Activated CD4-positive, alpha-beta T cell treated with anti-CD3 and anti-CD28 coated beads, Interleukin-2, amount 10 ng/mL, durations not matched to agents 24 days and 14 days (primary cell): ENCODE measurements at regions not wholly inside any gene's neighbourhood (a gene's known extent, or its start where the extent isn't known, plus 50 kb on each side); places are given as distances from the start of the nearest gene placed in this dataset.

Source experiments
- DNase-seq: peaks from one replicate; pipeline ENCODE4 v3.0.0; 2022
- H3K27ac Mint-ChIP-seq: one replicate; pipeline ENCODE4 v1.8.0; 2022; ENCODE audit warnings: mild to moderate bottlenecking, mixed read lengths
- H3K27me3 Mint-ChIP-seq: one replicate; pipeline ENCODE4 v1.8.0; 2022; ENCODE audit warnings: mixed read lengths
- H3K36me3 Mint-ChIP-seq: one replicate; pipeline ENCODE4 v1.8.0; 2022; ENCODE audit warnings: low read depth, mild to moderate bottlenecking, mixed read lengths
- H3K4me1 Mint-ChIP-seq: one replicate; pipeline ENCODE4 v1.8.0; 2021; ENCODE audit warnings: mixed read lengths
- H3K4me3 Mint-ChIP-seq: one replicate; pipeline ENCODE4 v1.8.0; 2022; ENCODE audit warnings: mild to moderate bottlenecking, moderate library complexity, mixed read lengths
- H3K9me3 Mint-ChIP-seq: one replicate; pipeline ENCODE4 v1.8.0; 2021; ENCODE audit warnings: mixed read lengths
- intact Hi-C: fragments of 100-400 bp; cut with micrococcal nuclease; formaldehyde crosslinking; loops from one replicate; pipeline ENCODE4 v1.15.1; 2023

DNA sequence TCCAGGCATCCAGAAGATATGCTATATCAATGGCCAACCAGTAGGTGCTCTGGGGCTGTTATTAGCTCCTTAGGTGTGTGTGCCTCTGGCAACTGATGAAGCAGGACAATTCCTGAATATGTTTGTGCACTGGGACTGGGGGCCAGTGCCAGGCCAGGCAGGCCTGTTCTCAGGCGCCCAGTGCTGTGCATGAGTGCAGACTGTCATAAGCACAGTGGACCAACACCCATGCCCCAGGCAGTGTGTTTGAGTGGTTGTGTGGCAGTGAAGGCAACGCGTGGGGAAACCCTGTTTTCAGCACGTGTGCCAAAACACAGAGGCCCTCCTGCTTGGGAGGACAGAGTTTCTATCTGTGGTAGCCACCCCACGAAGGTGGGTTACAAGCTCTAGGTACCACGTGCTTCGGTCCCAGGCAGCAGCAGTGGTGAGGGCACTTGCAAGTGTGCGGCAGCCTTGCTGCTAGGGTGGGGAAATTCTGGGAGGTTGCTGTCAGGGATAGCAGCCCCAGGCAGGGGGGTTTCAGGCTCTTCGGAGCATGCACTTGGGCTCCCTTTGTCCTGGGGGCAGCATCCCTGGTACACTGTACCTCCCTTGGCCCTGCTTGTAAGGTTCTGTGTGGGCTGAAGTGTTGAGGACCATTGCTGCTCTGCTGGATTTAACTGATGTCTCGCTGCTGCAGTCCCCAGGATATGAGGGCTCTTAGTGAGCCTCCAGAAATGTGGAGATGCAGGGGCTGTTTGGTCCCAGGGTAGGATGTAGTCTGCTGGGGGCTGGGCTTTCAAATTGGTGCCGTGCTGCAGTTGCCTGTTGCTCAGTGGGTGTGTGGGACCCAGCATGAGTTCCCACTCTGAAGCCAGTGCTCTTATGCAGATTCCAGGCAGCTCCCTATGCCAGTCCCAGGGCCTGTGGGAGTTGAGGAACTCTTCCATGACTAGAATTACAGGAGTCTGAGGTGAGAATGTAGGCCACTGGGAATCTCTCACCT is 280.9 kb downstream of the RPRM start:
- Mint-ChIP-seq H3K4me1 (no peaks in the 10 kb centered on the region), H3K9me3 (peaks cover 4% of the 10 kb centered on the region), H3K36me3 (no peaks in the 10 kb centered on the region), H3K27ac (no peak overlapping the region), H3K27me3 (no peaks in the 10 kb centered on the region), H3K4me3 (no peak overlapping the region)
- intact Hi-C loops, result no loop called here
- no peak for DNase-seq

DNA sequence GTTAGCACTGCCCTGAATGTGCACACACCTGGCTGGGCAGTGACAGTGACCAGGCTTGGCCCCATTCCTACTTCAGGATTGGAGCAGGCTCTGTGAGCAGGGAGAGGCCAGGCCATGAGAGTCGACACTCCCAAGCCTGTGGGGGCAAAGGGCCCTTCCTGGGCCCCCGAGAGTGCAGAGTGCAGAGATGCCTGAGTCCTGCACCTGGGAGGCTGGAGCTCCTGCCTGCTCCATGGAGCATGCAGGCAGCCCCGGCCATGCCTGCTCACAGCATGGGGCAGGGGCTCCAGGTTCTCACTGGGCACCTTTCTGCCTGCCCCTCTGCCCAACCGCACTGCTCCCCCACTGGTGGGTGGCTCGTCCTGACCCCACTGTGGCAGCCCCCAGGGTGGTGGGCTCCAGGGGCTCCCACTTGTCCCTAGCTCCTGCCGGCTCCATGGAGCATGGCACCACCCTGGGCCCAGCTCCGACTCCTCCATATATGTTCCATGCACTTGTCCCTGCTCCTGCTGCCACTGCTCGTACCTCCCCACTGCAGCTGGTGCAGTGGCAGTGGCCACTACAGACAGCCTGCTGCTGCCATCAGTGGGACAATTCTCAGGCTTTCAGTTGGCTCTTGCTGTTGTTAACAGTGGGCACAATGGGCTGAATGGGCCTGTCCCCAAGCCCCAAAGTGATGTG is 282.0 kb downstream of the RPRM start:
- no peaks in the 10 kb centered on the region for H3K36me3 Mint-ChIP-seq
- no peak overlapping the region for H3K27ac Mint-ChIP-seq
- no peak overlapping the region for H3K4me3 Mint-ChIP-seq
- H3K4me1 Mint-ChIP-seq, result no peaks in the 10 kb centered on the region
- no peaks in the 10 kb centered on the region for H3K27me3 Mint-ChIP-seq
- H3K9me3 Mint-ChIP-seq, result peaks cover 4% of the 10 kb centered on the region
- intact Hi-C loops, result no loop called here
- DNase-seq, result no peak

DNA sequence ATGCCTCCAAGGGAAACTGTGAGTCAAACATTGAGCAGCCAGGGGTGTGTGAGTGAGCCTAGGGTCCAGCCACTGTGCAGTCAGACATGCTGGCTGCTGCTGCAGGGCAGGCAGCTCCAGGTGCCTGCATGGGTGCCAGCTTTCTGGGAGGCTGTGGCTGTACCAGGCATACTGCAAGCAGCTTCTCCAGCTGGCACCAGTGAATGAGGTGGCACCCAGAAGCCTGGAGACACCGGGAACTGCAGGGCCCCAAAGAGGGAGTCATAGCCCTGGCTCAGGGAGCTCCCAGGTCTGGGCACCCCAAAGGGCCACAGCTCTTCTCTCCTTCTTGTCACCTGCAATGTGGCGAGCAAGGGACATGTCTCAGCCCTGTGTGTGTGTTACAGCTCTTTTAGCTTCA is 283.2 kb downstream of the RPRM start:
- no peaks in the 10 kb centered on the region for H3K36me3 Mint-ChIP-seq
- H3K27ac Mint-ChIP-seq, result no peak overlapping the region
- H3K27me3 Mint-ChIP-seq, result no peaks in the 10 kb centered on the region
- intact Hi-C loops, result no loop called here
- no peak for DNase-seq
- H3K4me1 Mint-ChIP-seq, result no peaks in the 10 kb centered on the region
- no peak overlapping the region for H3K4me3 Mint-ChIP-seq
- peaks cover 4% of the 10 kb centered on the region for H3K9me3 Mint-ChIP-seq

GRCh38 chr2:153189091-153189888 is 289.3 kb downstream of the RPRM start:
- H3K4me1 Mint-ChIP-seq, result no peaks in the 10 kb centered on the region
- no peak overlapping the region for H3K4me3 Mint-ChIP-seq
- intact Hi-C loops, result no loop called here
- DNase-seq, result no peak
- no peaks in the 10 kb centered on the region for H3K36me3 Mint-ChIP-seq
- H3K9me3 Mint-ChIP-seq, result peaks cover 10% of the 10 kb centered on the region
- H3K27ac Mint-ChIP-seq, result no peak overlapping the region
- H3K27me3 Mint-ChIP-seq, result no peaks in the 10 kb centered on the region

DNA sequence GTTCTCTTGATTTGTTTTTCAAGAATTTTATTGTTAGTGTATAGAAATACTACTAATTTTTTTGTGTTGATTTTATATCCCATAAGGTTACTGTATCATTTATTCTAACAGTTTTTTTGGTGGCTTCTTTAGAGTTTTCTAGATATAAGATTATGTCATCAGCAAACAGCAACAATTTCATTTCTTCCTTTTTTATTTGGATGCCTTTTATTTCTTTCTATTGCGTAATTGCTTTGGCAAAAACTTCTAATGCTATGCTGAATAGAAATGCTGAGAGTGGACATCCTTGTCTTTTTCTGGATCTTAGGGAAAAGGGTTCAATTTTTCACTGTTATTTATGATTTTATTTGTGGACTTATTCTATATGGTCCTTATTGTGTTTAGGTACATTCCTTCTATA is 298.8 kb downstream of the RPRM start:
- H3K27ac Mint-ChIP-seq, result no peak overlapping the region

DNA sequence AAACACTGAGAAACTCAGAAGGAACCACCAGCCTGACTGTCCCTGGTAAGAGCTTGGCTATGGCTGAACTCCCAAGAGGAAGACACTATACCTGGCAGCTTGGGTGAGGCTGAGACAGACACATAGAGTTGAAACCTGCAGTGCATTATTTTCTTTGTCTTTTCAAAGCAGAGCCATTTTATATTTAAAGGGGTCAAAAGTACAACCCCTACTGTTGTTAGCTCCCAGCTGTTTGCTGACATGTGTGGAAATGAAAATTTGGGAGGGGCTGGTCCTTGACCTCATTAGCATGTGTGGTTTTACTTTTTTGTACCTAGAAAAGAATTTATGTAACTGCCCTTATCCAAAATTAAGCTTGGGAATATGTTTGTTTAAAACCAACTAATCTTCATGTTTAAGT is 309.0 kb downstream of the RPRM start:
- Mint-ChIP-seq H3K4me1 (no peaks in the 10 kb centered on the region), H3K4me3 (no peak overlapping the region), H3K36me3 (no peaks in the 10 kb centered on the region), H3K9me3 (no peaks in the 10 kb centered on the region), H3K27ac (no peak overlapping the region), H3K27me3 (no peaks in the 10 kb centered on the region)
- no peak for DNase-seq
- intact Hi-C loops, result no loop called here

More for the DNA sequence above, 298.8 kb downstream of the RPRM start:
- DNase-seq, result no peak
- H3K36me3 Mint-ChIP-seq, result no peaks in the 10 kb centered on the region
- H3K9me3 Mint-ChIP-seq, result no peaks in the 10 kb centered on the region
- no peak overlapping the region for H3K4me3 Mint-ChIP-seq
- H3K4me1 Mint-ChIP-seq, result no peaks in the 10 kb centered on the region
- no peaks in the 10 kb centered on the region for H3K27me3 Mint-ChIP-seq
- intact Hi-C loops, result no loop called here

GRCh38 chr2:153165021-153165420 is 313.5 kb downstream of the RPRM start:
- intact Hi-C loops, result no loop called here
- no peak for DNase-seq
- no peak overlapping the region for H3K4me3 Mint-ChIP-seq
- H3K27me3 Mint-ChIP-seq, result no peaks in the 10 kb centered on the region
- no peaks in the 10 kb centered on the region for H3K36me3 Mint-ChIP-seq
- H3K9me3 Mint-ChIP-seq, result no peaks in the 10 kb centered on the region
- H3K27ac Mint-ChIP-seq, result no peak overlapping the region
- no peaks in the 10 kb centered on the region for H3K4me1 Mint-ChIP-seq

- Mint-ChIP-seq H3K36me3 (no peaks in the 10 kb centered on the region), H3K27me3 (no peaks in the 10 kb centered on the region), H3K4me3 (no peak overlapping the region), H3K27ac (no peak overlapping the region), H3K4me1 (no peaks in the 10 kb centered on the region), H3K9me3 (no peaks in the 10 kb centered on the region)
- no peak for DNase-seq
- intact Hi-C loops, result loop anchor here (2.0 kb wide), 2 partner anchors 316 to 356 kb away; partner anchors contain the start of gene RPRM
Measured at GRCh38 chr2:153163055-153163454, 315.5 kb downstream of the RPRM start.

DNA sequence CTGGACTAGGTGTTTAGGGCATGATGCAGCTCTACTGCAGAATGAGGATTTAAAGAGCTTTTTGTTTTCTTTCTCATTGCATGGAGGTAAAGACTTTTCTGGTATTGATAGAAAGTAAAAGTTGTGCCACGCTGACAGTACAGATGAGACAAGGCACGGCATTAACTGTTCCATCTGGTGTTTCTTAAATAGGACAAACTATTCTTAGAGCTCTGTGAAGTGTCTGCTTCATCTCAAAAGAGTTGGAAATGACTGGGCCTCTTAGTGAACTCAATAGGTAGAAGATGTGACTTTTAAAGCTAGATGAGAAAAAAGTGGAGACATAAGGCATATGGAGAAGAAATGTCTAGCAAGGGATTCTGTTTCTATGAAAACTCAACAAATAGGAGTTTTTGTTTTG is 321.8 kb downstream of the RPRM start:
- Mint-ChIP-seq H3K27ac (no peak overlapping the region), H3K4me1 (no peaks in the 10 kb centered on the region), H3K4me3 (no peak overlapping the region), H3K9me3 (no peaks in the 10 kb centered on the region), H3K36me3 (no peaks in the 10 kb centered on the region), H3K27me3 (no peaks in the 10 kb centered on the region)
- intact Hi-C loops, result no loop called here
- DNase-seq, result no peak

DNA sequence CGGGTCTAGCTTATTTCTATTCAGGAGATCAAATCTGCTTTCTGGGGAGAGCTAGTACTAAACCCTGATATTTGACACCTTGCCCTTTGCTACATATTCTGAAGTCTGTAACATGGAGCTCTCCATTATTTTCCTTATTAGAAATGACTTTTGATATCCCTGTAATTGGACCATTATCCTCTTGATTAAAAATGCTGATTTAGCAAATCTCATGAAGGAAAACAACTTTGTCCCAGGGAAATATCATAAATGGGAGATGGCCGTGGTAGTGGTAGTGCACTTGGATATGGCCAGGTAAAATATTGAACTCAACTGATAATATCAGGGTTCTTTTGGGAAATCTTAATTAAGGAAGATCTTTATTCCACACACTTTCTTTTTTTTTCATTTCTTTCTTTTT is 326.5 kb downstream of the RPRM start:
- Mint-ChIP-seq H3K9me3 (no peaks in the 10 kb centered on the region), H3K4me1 (no peaks in the 10 kb centered on the region), H3K4me3 (no peak overlapping the region), H3K27me3 (no peaks in the 10 kb centered on the region), H3K27ac (no peak overlapping the region), H3K36me3 (no peaks in the 10 kb centered on the region)
- DNase-seq, result no peak
- intact Hi-C loops, result no loop called here

- H3K9me3 Mint-ChIP-seq, result no peaks in the 10 kb centered on the region
- intact Hi-C loops, result no loop called here
- no peak for DNase-seq
- H3K27ac Mint-ChIP-seq, result no peak overlapping the region
- no peaks in the 10 kb centered on the region for H3K36me3 Mint-ChIP-seq
- H3K4me1 Mint-ChIP-seq, result no peaks in the 10 kb centered on the region
- H3K4me3 Mint-ChIP-seq, result no peak overlapping the region
- no peaks in the 10 kb centered on the region for H3K27me3 Mint-ChIP-seq
Measured at GRCh38 chr2:153145470-153145978, 333.0 kb downstream of the RPRM start.

DNA sequence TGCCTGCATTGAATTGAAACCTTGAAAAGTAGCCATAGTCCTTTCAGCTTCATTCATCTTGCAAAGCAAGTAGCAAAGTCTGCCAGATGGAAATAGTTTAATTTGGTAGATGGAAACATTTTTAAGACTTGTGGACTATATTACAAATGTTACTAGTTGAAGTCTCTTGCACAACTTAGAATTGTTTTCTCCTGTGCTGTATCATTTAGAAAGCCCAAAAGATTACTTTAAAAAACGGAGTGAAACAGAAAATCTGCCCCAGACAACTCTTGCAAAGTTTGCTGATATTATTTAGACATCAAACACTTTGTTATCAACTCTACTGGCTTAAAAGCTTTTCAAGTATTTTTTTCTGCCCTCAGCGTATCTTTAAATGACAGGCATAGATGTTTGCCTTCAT is 335.0 kb downstream of the RPRM start:
- Mint-ChIP-seq H3K27me3 (no peaks in the 10 kb centered on the region), H3K27ac (no peak overlapping the region), H3K4me3 (no peak overlapping the region), H3K36me3 (no peaks in the 10 kb centered on the region), H3K4me1 (no peaks in the 10 kb centered on the region), H3K9me3 (no peaks in the 10 kb centered on the region)
- intact Hi-C loops, result no loop called here
- DNase-seq, result no peak

DNA sequence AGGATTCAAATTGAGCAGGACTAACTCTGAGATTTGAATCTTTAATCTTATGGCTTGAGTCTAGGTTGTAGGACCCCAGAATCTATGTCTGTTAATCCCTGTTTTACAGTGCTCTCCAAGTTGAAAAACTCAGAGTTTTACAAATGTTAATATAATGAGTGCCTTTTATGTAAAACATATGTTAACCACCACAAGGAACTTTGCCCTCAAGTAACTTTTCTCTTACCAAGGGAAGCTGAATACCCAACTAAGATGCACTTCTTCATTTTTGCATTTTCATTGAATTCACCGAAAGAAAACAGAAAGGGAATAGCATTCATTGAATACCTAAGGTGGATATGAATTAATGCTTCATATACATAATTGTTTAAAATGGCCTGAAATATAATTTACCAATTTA is 338.1 kb downstream of the RPRM start:
- no peak for DNase-seq
- no peaks in the 10 kb centered on the region for H3K4me1 Mint-ChIP-seq
- H3K27ac Mint-ChIP-seq, result no peak overlapping the region
- intact Hi-C loops, result no loop called here
- H3K4me3 Mint-ChIP-seq, result no peak overlapping the region
- no peaks in the 10 kb centered on the region for H3K27me3 Mint-ChIP-seq
- H3K36me3 Mint-ChIP-seq, result no peaks in the 10 kb centered on the region
- H3K9me3 Mint-ChIP-seq, result no peaks in the 10 kb centered on the region
